ENCODE measurements at regions not wholly inside any gene's neighbourhood (a gene's known extent, or its start where the extent isn't known, plus 50 kb on each side); places are given as distances from the start of the nearest gene placed in this dataset.

DNA sequence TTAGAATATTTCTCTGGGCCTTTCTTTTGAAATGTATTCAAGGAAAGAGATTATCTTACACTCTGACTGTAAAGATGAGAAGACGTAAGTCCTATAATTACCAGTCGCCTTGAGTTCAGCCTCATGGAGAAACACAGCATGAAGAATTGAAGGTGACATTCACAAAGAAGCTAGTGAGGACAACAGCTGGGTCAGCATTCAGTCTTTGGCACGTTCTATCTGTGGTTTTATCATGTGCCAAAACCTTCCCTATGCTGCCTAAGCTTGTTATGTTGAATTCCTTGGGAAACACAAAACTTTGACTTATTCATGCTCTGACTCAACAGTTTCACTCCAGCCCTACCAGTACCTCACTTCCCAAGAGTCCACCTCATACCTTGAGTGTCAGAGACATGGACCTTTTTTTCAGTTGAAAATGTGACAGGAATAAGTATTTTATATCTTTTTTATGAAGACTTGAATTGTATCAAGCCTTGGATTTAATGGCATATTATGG, 198.8 kb upstream of the KIRREL3 start:
- H3K9me3 ChIP-seq (replicated peaks; ENCODE audit: control insufficient read depth, insufficient read depth, low read length), result no peaks in the 10 kb centered on the region
- H3K4me2 ChIP-seq (ENCODE audit: control insufficient read depth, insufficient read depth), result no peak overlapping the region
- ChIA-PET RAD21 (ENCODE audit: unreplicated experiment) (no interaction called here), CTCF (no interaction called here), SMC1A (ENCODE audit: uncharacterized antibody, unreplicated experiment) (no interaction called here), POLR2A (no interaction called here)
- H2AFZ ChIP-seq (ENCODE audit: control insufficient read depth, low read depth, low read length), result no peak overlapping the region
- 2% methylated on average over 3 of the region's 3 CpGs for WGBS (ENCODE audit: insufficient coverage, insufficient replicate concordance, low lambda C conversion rate, missing lambda C conversion rate)
- ATAC-seq (no peak), FAIRE-seq (no peak), DNase-seq (ENCODE audit: low read depth, low spot score) (no peak)
- H3K27me3 ChIP-seq (replicated peaks in 1 of 2; ENCODE audit: control insufficient read depth in 2 of 2, insufficient read depth in 2 of 2, low read length in 1 of 2), result no peaks in the 10 kb centered on the region
- BruUV-seq (replicated peaks), result no TSS peak
- TF ChIP-seq CBX3 (IDR thresholded peaks at IDR 0.05; ENCODE audit: borderline replicate concordance, low read depth) (no peak), ESRRA (IDR thresholded peaks at IDR 0.05; ENCODE audit: low read length) (no peak)
- no peak overlapping the region for H3K27ac ChIP-seq (ENCODE audit: control insufficient read depth, insufficient read depth)
- H4K20me1 ChIP-seq (ENCODE audit: control insufficient read depth, insufficient read depth), result no peaks in the 10 kb centered on the region
- H3K79me2 ChIP-seq (ENCODE audit: control insufficient read depth, insufficient read depth, low read length), result no peaks in the 10 kb centered on the region
- in situ Hi-C loops (cut with MboI), result no loop called here
- no peak overlapping the region for H3K4me3 ChIP-seq
- H3K36me3 ChIP-seq (ENCODE audit: control insufficient read depth in 2 of 2, insufficient read depth in 2 of 2, low read length in 1 of 2), result no peaks in the 10 kb centered on the region
- intact Hi-C loops (cut with micrococcal nuclease; ENCODE audit: unreplicated experiment), result no loop called here
- no peak overlapping the region for H3K9ac ChIP-seq (ENCODE audit: control insufficient read depth, insufficient read depth, low read length)
- H3K4me1 ChIP-seq (ENCODE audit: control insufficient read depth, insufficient read depth, low read length), result no peaks in the 10 kb centered on the region

DNA sequence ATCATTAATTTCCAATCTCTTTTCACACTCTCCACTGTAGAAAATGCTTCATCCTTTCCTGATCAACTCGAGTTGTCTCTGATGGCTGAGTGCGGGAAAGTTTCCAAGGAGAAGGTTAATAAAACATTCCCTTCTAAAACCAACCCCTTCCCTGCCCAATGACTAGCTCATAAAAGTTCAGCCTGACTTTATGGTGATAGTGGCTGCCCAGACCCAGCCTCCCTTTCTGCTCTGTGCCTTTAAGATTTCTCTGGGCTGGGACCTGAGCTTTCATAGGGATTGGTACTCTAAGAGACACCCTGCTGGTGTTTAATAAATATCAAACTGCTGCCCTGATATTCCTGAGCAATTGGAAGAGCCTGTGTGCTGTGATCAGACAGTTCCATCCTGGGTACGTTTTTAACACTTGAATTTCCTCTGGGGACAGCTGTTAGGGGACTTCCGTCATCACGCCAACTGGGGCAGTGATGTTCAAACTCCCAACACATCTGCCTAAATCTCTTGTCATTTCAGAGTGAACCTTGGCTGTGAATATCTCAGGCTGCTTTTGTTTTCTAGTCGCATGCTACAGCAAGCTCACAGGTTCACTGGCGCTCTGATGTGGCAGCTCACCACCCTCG, 195.0 kb upstream of the KIRREL3 start:
- no peaks in the 10 kb centered on the region for H3K36me3 ChIP-seq (ENCODE audit: control insufficient read depth in 2 of 2, insufficient read depth in 2 of 2, low read length in 1 of 2)
- H3K27ac ChIP-seq (ENCODE audit: control insufficient read depth, insufficient read depth), result no peak overlapping the region
- SMC1A ChIA-PET (ENCODE audit: uncharacterized antibody, unreplicated experiment), result no interaction called here
- H3K9me3 ChIP-seq (replicated peaks; ENCODE audit: control insufficient read depth, insufficient read depth, low read length), result no peaks in the 10 kb centered on the region
- WGBS (ENCODE audit: insufficient coverage, insufficient replicate concordance, low lambda C conversion rate, missing lambda C conversion rate), result 24% methylated on average over 8 of the region's 8 CpGs
- H3K79me2 ChIP-seq (ENCODE audit: control insufficient read depth, insufficient read depth, low read length), result no peaks in the 10 kb centered on the region
- DNase-seq (ENCODE audit: low read depth, low spot score) (no peak), FAIRE-seq (no peak), ATAC-seq (no peak)
- BruUV-seq (replicated peaks), result no TSS peak
- in situ Hi-C loops (cut with MboI) (no loop called here), intact Hi-C loops (cut with micrococcal nuclease; ENCODE audit: unreplicated experiment) (no loop called here)
- POLR2A ChIA-PET, result no interaction called here
- H3K27me3 ChIP-seq (replicated peaks in 1 of 2; ENCODE audit: control insufficient read depth in 2 of 2, insufficient read depth in 2 of 2, low read length in 1 of 2), result no peaks in the 10 kb centered on the region
- no peak overlapping the region for H3K4me2 ChIP-seq (ENCODE audit: control insufficient read depth, insufficient read depth)
- H3K9ac ChIP-seq (ENCODE audit: control insufficient read depth, insufficient read depth, low read length), result no peak overlapping the region
- CTCF ChIA-PET, result no interaction called here
- no peak overlapping the region for H3K4me3 ChIP-seq
- no peaks in the 10 kb centered on the region for H4K20me1 ChIP-seq (ENCODE audit: control insufficient read depth, insufficient read depth)
- RAD21 ChIA-PET (ENCODE audit: unreplicated experiment), result no interaction called here
- no peaks in the 10 kb centered on the region for H3K4me1 ChIP-seq (ENCODE audit: control insufficient read depth, insufficient read depth, low read length)
- H2AFZ ChIP-seq (ENCODE audit: control insufficient read depth, low read depth, low read length), result no peak overlapping the region
- TF ChIP-seq SMC3 (IDR thresholded peaks at IDR 0.05; ENCODE audit: borderline replicate concordance, low read length), result no peak
- no peak for TF ChIP-seq CBX3 (IDR thresholded peaks at IDR 0.05; ENCODE audit: borderline replicate concordance, low read depth)
- TF ChIP-seq MYB (IDR thresholded peaks at IDR 0.05; ENCODE audit: borderline replicate concordance, low read depth, low read length), result no peak
- TF ChIP-seq, protein P1, sequence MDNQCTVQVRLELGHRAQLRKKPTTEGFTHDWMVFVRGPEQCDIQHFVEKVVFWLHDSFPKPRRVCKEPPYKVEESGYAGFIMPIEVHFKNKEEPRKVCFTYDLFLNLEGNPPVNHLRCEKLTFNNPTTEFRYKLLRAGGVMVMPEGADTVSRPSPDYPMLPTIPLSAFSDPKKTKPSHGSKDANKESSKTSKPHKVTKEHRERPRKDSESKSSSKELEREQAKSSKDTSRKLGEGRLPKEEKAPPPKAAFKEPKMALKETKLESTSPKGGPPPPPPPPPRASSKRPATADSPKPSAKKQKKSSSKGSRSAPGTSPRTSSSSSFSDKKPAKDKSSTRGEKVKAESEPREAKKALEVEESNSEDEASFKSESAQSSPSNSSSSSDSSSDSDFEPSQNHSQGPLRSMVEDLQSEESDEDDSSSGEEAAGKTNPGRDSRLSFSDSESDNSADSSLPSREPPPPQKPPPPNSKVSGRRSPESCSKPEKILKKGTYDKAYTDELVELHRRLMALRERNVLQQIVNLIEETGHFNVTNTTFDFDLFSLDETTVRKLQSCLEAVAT (IDR thresholded peaks at IDR 0.05), result no peak
- no peak for TF ChIP-seq TARDBP (IDR thresholded peaks at IDR 0.05; ENCODE audit: borderline replicate concordance)
- no peak for TF ChIP-seq NR2F1 (conservative IDR thresholded peaks at IDR 0.05)
- TF ChIP-seq, protein P2, sequence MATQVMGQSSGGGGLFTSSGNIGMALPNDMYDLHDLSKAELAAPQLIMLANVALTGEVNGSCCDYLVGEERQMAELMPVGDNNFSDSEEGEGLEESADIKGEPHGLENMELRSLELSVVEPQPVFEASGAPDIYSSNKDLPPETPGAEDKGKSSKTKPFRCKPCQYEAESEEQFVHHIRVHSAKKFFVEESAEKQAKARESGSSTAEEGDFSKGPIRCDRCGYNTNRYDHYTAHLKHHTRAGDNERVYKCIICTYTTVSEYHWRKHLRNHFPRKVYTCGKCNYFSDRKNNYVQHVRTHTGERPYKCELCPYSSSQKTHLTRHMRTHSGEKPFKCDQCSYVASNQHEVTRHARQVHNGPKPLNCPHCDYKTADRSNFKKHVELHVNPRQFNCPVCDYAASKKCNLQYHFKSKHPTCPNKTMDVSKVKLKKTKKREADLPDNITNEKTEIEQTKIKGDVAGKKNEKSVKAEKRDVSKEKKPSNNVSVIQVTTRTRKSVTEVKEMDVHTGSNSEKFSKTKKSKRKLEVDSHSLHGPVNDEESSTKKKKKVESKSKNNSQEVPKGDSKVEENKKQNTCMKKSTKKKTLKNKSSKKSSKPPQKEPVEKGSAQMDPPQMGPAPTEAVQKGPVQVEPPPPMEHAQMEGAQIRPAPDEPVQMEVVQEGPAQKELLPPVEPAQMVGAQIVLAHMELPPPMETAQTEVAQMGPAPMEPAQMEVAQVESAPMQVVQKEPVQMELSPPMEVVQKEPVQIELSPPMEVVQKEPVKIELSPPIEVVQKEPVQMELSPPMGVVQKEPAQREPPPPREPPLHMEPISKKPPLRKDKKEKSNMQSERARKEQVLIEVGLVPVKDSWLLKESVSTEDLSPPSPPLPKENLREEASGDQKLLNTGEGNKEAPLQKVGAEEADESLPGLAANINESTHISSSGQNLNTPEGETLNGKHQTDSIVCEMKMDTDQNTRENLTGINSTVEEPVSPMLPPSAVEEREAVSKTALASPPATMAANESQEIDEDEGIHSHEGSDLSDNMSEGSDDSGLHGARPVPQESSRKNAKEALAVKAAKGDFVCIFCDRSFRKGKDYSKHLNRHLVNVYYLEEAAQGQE (IDR thresholded peaks at IDR 0.05; ENCODE audit: low read depth, low read length), result no peak
- no peak for TF ChIP-seq MEF2B (IDR thresholded peaks at IDR 0.05; ENCODE audit: partially characterized antibody, poor library complexity, severe bottlenecking)
- no peak for TF ChIP-seq ESRRA (IDR thresholded peaks at IDR 0.05; ENCODE audit: low read length)
- no peak for TF ChIP-seq YY1 (IDR thresholded peaks at IDR 0.05; ENCODE audit: low read depth, low read length)

Measured in GM12878 (cell line).